ENCODE measurements at regions not wholly inside any gene's neighbourhood (a gene's known extent, or its start where the extent isn't known, plus 50 kb on each side); places are given as distances from the start of the nearest gene placed in this dataset.

GRCh38 chr3:154933581-154933980, 146.5 kb upstream of the MME start:
- DNase-seq = no peak
- no peak for ATAC-seq
- no peaks in the 10 kb centered on the region for H3K27me3 ChIP-seq
- TF ChIP-seq POLR2A (IDR thresholded peaks at IDR 0.05) (no peak), CTCF (IDR thresholded peaks at IDR 0.05) (no peak)
- no peak overlapping the region for H3K4me3 ChIP-seq
- H3K27ac ChIP-seq = no peak overlapping the region
- peaks cover 0 to 3% (median 0%) of the 10 kb centered on the region in 12 donors for H3K9me3 ChIP-seq
- intact Hi-C loops (cut with DNase I) = no loop called here
- peaks cover 0 to 3% (median 0%) of the 10 kb centered on the region in 12 donors for H3K4me1 ChIP-seq
- H3K36me3 ChIP-seq = no peaks in the 10 kb centered on the region

- intact Hi-C loops (cut with DNase I) = no loop called here
- DNase-seq = no peak
- TF ChIP-seq CTCF (IDR thresholded peaks at IDR 0.05) = no peak
- no peak for TF ChIP-seq POLR2A (IDR thresholded peaks at IDR 0.05)
- peaks cover 0 to 3% (median 0%) of the 10 kb centered on the region in 12 donors for H3K4me1 ChIP-seq
- H3K27ac ChIP-seq = no peak overlapping the region
- H3K27me3 ChIP-seq = no peaks in the 10 kb centered on the region
- peaks cover 0 to 3% (median 0%) of the 10 kb centered on the region in 12 donors for H3K9me3 ChIP-seq
- no peak overlapping the region for H3K4me3 ChIP-seq
- H3K36me3 ChIP-seq = no peaks in the 10 kb centered on the region
- ATAC-seq = no peak
These were observed 147.5 kb upstream of the MME start for GRCh38 chr3:154932633-154933032.

- peaks cover 0 to 3% (median 0%) of the 10 kb centered on the region in 12 donors for H3K9me3 ChIP-seq
- no peaks in the 10 kb centered on the region for H3K27me3 ChIP-seq
- peaks cover 0 to 3% (median 0%) of the 10 kb centered on the region in 12 donors for H3K4me1 ChIP-seq
- no peak overlapping the region for H3K27ac ChIP-seq
- intact Hi-C loops (cut with DNase I) = no loop called here
- ATAC-seq (peak in 2 of 4 donors; percentile 41 to 66), DNase-seq (no peak)
- TF ChIP-seq POLR2A (IDR thresholded peaks at IDR 0.05) (no peak), CTCF (IDR thresholded peaks at IDR 0.05) (no peak)
- no peaks in the 10 kb centered on the region for H3K36me3 ChIP-seq
- 53 to 70% (median 58%) methylated on average over 1 of the region's 1 CpG for WGBS, 4 donors
- H3K4me3 ChIP-seq = no peak overlapping the region
These were observed 148.6 kb upstream of the MME start for GRCh38 chr3:154931484-154931883.

GRCh38 chr3:154926721-154927120, 153.4 kb upstream of the MME start:
- no peak overlapping the region for H3K27ac ChIP-seq
- DNase-seq (no peak), ATAC-seq (no peak)
- no peak overlapping the region for H3K4me3 ChIP-seq
- no peaks in the 10 kb centered on the region for H3K27me3 ChIP-seq
- WGBS, 4 donors = 24 to 39% (median 32%) methylated on average over 1 of the region's 1 CpG
- H3K4me1 ChIP-seq = peaks cover 0 to 2% (median 0%) of the 10 kb centered on the region in 12 donors
- H3K36me3 ChIP-seq = no peaks in the 10 kb centered on the region
- intact Hi-C loops (cut with DNase I) = no loop called here
- peaks cover 0 to 3% (median 0%) of the 10 kb centered on the region in 12 donors for H3K9me3 ChIP-seq
- TF ChIP-seq CTCF (IDR thresholded peaks at IDR 0.05) = no peak
- TF ChIP-seq POLR2A (IDR thresholded peaks at IDR 0.05) = no peak
